ENCODE measurements at regions not wholly inside any gene's neighbourhood (a gene's known extent, or its start where the extent isn't known, plus 50 kb on each side); places are given as distances from the start of the nearest gene placed in this dataset.

- Histone ChIP-seq H3K9me3 (no peaks in the 10 kb centered on the region), H3K4me3 (no peak overlapping the region), H3K27me3 (no peaks in the 10 kb centered on the region), H3K36me3 (no peaks in the 10 kb centered on the region), H3K4me1 (peaks cover 0 to 16% (median 12%) of the 10 kb centered on the region in 4 donors), H3K27ac (no peak overlapping the region)
- DNase-seq, result no peak
- intact Hi-C loops (cut with DNase I; ENCODE audit: low total_unique reads), result loop anchor here (10.0 kb wide), 1 partner anchor 150 kb away; no protein-coding TSS in a partner anchor
- TF ChIP-seq CTCF (IDR thresholded peaks at IDR 0.05), result no peak
Measured at GRCh38 chr17:71964559-71964958, 156.3 kb upstream of the SOX9 start.

- peaks cover 0 to 16% (median 12%) of the 10 kb centered on the region in 4 donors for H3K4me1 ChIP-seq
- no peaks in the 10 kb centered on the region for H3K9me3 ChIP-seq
- no peaks in the 10 kb centered on the region for H3K36me3 ChIP-seq
- intact Hi-C loops (cut with DNase I; ENCODE audit: low total_unique reads), result loop anchor here (10.0 kb wide), 1 partner anchor 149 kb away; no protein-coding TSS in a partner anchor
- no peak for TF ChIP-seq CTCF (IDR thresholded peaks at IDR 0.05)
- peak overlapping the region; percentile 42 to 44 for H3K27ac ChIP-seq
- H3K27me3 ChIP-seq, result no peaks in the 10 kb centered on the region
- H3K4me3 ChIP-seq, result no peak overlapping the region
- no peak for DNase-seq
Measured at GRCh38 chr17:71966055-71966454, 154.8 kb upstream of the SOX9 start.

GRCh38 chr17:71966459-71967313, 154.1 kb upstream of the SOX9 start:
- Histone ChIP-seq H3K36me3 (no peaks in the 10 kb centered on the region), H3K4me1 (peaks cover 0 to 16% (median 12%) of the 10 kb centered on the region in 4 donors), H3K4me3 (no peak overlapping the region), H3K27me3 (no peaks in the 10 kb centered on the region), H3K27ac (peak overlapping the region; percentile 42 to 44), H3K9me3 (no peaks in the 10 kb centered on the region)
- intact Hi-C loops (cut with DNase I; ENCODE audit: low total_unique reads), result loop anchor here (10.0 kb wide), 1 partner anchor 148 kb away; no protein-coding TSS in a partner anchor
- TF ChIP-seq CTCF (IDR thresholded peaks at IDR 0.05), result no peak
- DNase-seq, result peak; percentile 39 to 84

GRCh38 chr17:71969500-71969899, 151.3 kb upstream of the SOX9 start:
- Histone ChIP-seq H3K9me3 (no peaks in the 10 kb centered on the region), H3K36me3 (no peaks in the 10 kb centered on the region), H3K27me3 (no peaks in the 10 kb centered on the region), H3K27ac (no peak overlapping the region), H3K4me1 (peaks cover 0 to 20% (median 15%) of the 10 kb centered on the region in 4 donors), H3K4me3 (no peak overlapping the region)
- intact Hi-C loops (cut with DNase I; ENCODE audit: low total_unique reads), result loop anchor here (10.0 kb wide), 1 partner anchor 145 kb away; no protein-coding TSS in a partner anchor
- DNase-seq, result no peak
- no peak for TF ChIP-seq CTCF (IDR thresholded peaks at IDR 0.05)

GRCh38 chr17:71970312-71970711, 150.5 kb upstream of the SOX9 start:
- Histone ChIP-seq H3K27me3 (no peaks in the 10 kb centered on the region), H3K9me3 (no peaks in the 10 kb centered on the region), H3K4me1 (peaks cover 0 to 26% (median 22%) of the 10 kb centered on the region in 4 donors), H3K27ac (no peak overlapping the region), H3K36me3 (no peaks in the 10 kb centered on the region), H3K4me3 (no peak overlapping the region)
- TF ChIP-seq CTCF (IDR thresholded peaks at IDR 0.05), result no peak
- intact Hi-C loops (cut with DNase I; ENCODE audit: low total_unique reads), result no loop called here
- DNase-seq, result no peak

Data from tibial artery (tissue), 4 donors.